Eye (tissue), 1 donor: ENCODE measurements at regions not wholly inside any gene's neighbourhood (a gene's known extent, or its start where the extent isn't known, plus 50 kb on each side); places are given as distances from the start of the nearest gene placed in this dataset.

Experiments used
- DNase-seq: peaks from one replicate; pipeline ENCODE4 v3.0.0-alpha.2; 2015

GRCh38 chr3:76645724-76646123 is 394.2 kb upstream of the ROBO2 start:
- DNase-seq: no peak

- DNase-seq: no peak
Measured at GRCh38 chr3:76646921-76647562, 392.9 kb upstream of the ROBO2 start.

GRCh38 chr3:76651784-76652183 is 388.1 kb upstream of the ROBO2 start:
- no peak for DNase-seq

GRCh38 chr3:76652524-76652923 is 387.4 kb upstream of the ROBO2 start:
- DNase-seq: no peak

- peak; percentile 8 for DNase-seq
Measured at GRCh38 chr3:76653640-76654251, 386.2 kb upstream of the ROBO2 start.

GRCh38 chr3:76656531-76657070 is 383.3 kb upstream of the ROBO2 start:
- DNase-seq: no peak

GRCh38 chr3:76657909-76658308 is 382.0 kb upstream of the ROBO2 start:
- no peak for DNase-seq

GRCh38 chr3:76661527-76662250 is 378.2 kb upstream of the ROBO2 start:
- DNase-seq: no peak

- DNase-seq: no peak
Measured at GRCh38 chr3:76664816-76665215, 375.1 kb upstream of the ROBO2 start.

GRCh38 chr3:76668653-76669052 is 371.2 kb upstream of the ROBO2 start:
- no peak for DNase-seq

GRCh38 chr3:76669322-76669721 is 370.6 kb upstream of the ROBO2 start:
- DNase-seq: no peak

GRCh38 chr3:76673171-76673570 is 366.7 kb upstream of the ROBO2 start:
- DNase-seq: no peak

GRCh38 chr3:76679541-76679940 is 360.4 kb upstream of the ROBO2 start:
- DNase-seq: peak; percentile 10

GRCh38 chr3:76683256-76683655 is 356.6 kb upstream of the ROBO2 start:
- DNase-seq: no peak

GRCh38 chr3:76684946-76685345 is 355.0 kb upstream of the ROBO2 start:
- DNase-seq: peak; percentile 6

GRCh38 chr3:76685858-76686257 is 354.0 kb upstream of the ROBO2 start:
- no peak for DNase-seq

- no peak for DNase-seq
Measured at GRCh38 chr3:76687019-76687418, 352.9 kb upstream of the ROBO2 start.

- no peak for DNase-seq
Measured at GRCh38 chr3:76694063-76694462, 345.8 kb upstream of the ROBO2 start.

- DNase-seq: peak; percentile 6
Measured at GRCh38 chr3:76698136-76698706, 341.7 kb upstream of the ROBO2 start.

GRCh38 chr3:76699846-76700245 is 340.1 kb upstream of the ROBO2 start:
- DNase-seq: no peak

- no peak for DNase-seq
Measured at GRCh38 chr3:76700323-76700722, 339.6 kb upstream of the ROBO2 start.

- no peak for DNase-seq
Measured at GRCh38 chr3:76702676-76703075, 337.2 kb upstream of the ROBO2 start.

GRCh38 chr3:76715426-76715825 is 324.5 kb upstream of the ROBO2 start:
- DNase-seq: no peak

- DNase-seq: no peak
Measured at GRCh38 chr3:76723366-76723765, 316.5 kb upstream of the ROBO2 start.
